SK-N-DZ (cell line): ENCODE measurements at regions not wholly inside any gene's neighbourhood (a gene's known extent, or its start where the extent isn't known, plus 50 kb on each side); places are given as distances from the start of the nearest gene placed in this dataset.
A peak's percentile ranks its signal among the peaks of the same experiment; 100 is the strongest.

Experiments used
- DNase-seq: peaks from one replicate; pipeline ENCODE4 v3.0.0-alpha.2; 2015; ENCODE audit warnings: low spot score

- no peak for DNase-seq
Measured at GRCh38 chr5:167171056-167171455, 1120.4 kb upstream of the WWC1 start.

GRCh38 chr5:167177736-167178135 is 1113.7 kb upstream of the WWC1 start:
- no peak for DNase-seq

- DNase-seq = no peak
Measured at GRCh38 chr5:167180906-167181305, 1110.5 kb upstream of the WWC1 start.

GRCh38 chr5:167205881-167206280 is 1085.6 kb upstream of the WWC1 start:
- no peak for DNase-seq

GRCh38 chr5:167207081-167207480 is 1084.4 kb upstream of the WWC1 start:
- no peak for DNase-seq

GRCh38 chr5:167208911-167209310 is 1082.5 kb upstream of the WWC1 start:
- no peak for DNase-seq

- DNase-seq = no peak
Measured at GRCh38 chr5:167217097-167217743, 1074.2 kb upstream of the WWC1 start.

- DNase-seq = no peak
Measured at GRCh38 chr5:167219298-167219697, 1072.1 kb upstream of the WWC1 start.

GRCh38 chr5:167226386-167226785 is 1065.1 kb upstream of the WWC1 start:
- DNase-seq = no peak

- no peak for DNase-seq
Measured at GRCh38 chr5:167228134-167228533, 1063.3 kb upstream of the WWC1 start.

GRCh38 chr5:167229751-167230150 is 1061.7 kb upstream of the WWC1 start:
- DNase-seq = no peak

GRCh38 chr5:167230414-167230813 is 1061.0 kb upstream of the WWC1 start:
- DNase-seq = no peak

GRCh38 chr5:167232675-167233311 is 1058.7 kb upstream of the WWC1 start:
- DNase-seq = peak; percentile 15

- no peak for DNase-seq
Measured at GRCh38 chr5:167233507-167234220, 1057.8 kb upstream of the WWC1 start.

GRCh38 chr5:167241436-167242067 is 1049.9 kb upstream of the WWC1 start:
- no peak for DNase-seq

- no peak for DNase-seq
Measured at GRCh38 chr5:167242701-167243100, 1048.7 kb upstream of the WWC1 start.

- no peak for DNase-seq
Measured at GRCh38 chr5:167243463-167243862, 1048.0 kb upstream of the WWC1 start.

GRCh38 chr5:167244583-167244982 is 1046.9 kb upstream of the WWC1 start:
- DNase-seq = peak; percentile 49

GRCh38 chr5:167245868-167246267 is 1045.6 kb upstream of the WWC1 start:
- peak; percentile 15 for DNase-seq

- no peak for DNase-seq
Measured at GRCh38 chr5:167247816-167248215, 1043.6 kb upstream of the WWC1 start.

- DNase-seq = no peak
Measured at GRCh38 chr5:167248257-167248656, 1043.2 kb upstream of the WWC1 start.

- DNase-seq = no peak
Measured at GRCh38 chr5:167250996-167251395, 1040.4 kb upstream of the WWC1 start.
